Effector memory CD4-positive, alpha-beta T cell (primary cell): ENCODE measurements at regions not wholly inside any gene's neighbourhood (a gene's known extent, or its start where the extent isn't known, plus 50 kb on each side); places are given as distances from the start of the nearest gene placed in this dataset.

Source experiments
- DNase-seq, 3 donors: peaks; one replicate each; pipeline ENCODE4 v3.0.0-alpha.2; 2020
- H3K27ac ChIP-seq: 2 replicates; pipeline ENCODE4 v1.7.0; 2013; ENCODE audit warnings: mild to moderate bottlenecking, low read length, moderate library complexity; ENCODE audit not compliant: insufficient read depth, poor library complexity, severe bottlenecking
- H3K27me3 ChIP-seq: replicated peaks from 2 replicates; pipeline ENCODE4 v1.7.0; 2013; ENCODE audit warnings: mild to moderate bottlenecking, low read length; ENCODE audit not compliant: insufficient read depth, control insufficient read depth, poor library complexity, severe bottlenecking
- H3K36me3 ChIP-seq: 2 replicates; pipeline ENCODE4 v1.7.0; 2013; ENCODE audit warnings: mild to moderate bottlenecking, low read length, moderate library complexity; ENCODE audit not compliant: control insufficient read depth, insufficient read depth
- H3K4me1 ChIP-seq: 2 replicates; pipeline ENCODE4 v1.7.0; 2013; ENCODE audit warnings: low read length, mild to moderate bottlenecking; ENCODE audit not compliant: control insufficient read depth, insufficient read depth, poor library complexity, severe bottlenecking
- H3K4me3 ChIP-seq: 2 replicates; pipeline ENCODE4 v1.7.0; 2013; ENCODE audit warnings: low read length, low read depth, mild to moderate bottlenecking; ENCODE audit not compliant: insufficient read depth, poor library complexity, severe bottlenecking
- H3K9me3 ChIP-seq: 2 replicates; pipeline ENCODE4 v1.7.0; 2013; ENCODE audit warnings: mild to moderate bottlenecking, low read length, moderate library complexity; ENCODE audit not compliant: control insufficient read depth

- no peaks in the 10 kb centered on the region for H3K9me3 ChIP-seq
- no peaks in the 10 kb centered on the region for H3K4me1 ChIP-seq
- H3K4me3 ChIP-seq, result no peak overlapping the region
- no peak overlapping the region for H3K27ac ChIP-seq
- no peak for DNase-seq
- no peaks in the 10 kb centered on the region for H3K36me3 ChIP-seq
- no peaks in the 10 kb centered on the region for H3K27me3 ChIP-seq
Measured at GRCh38 chr16:51040637-51041036, 110.4 kb downstream of the SALL1 start.

GRCh38 chr16:51039638-51040331 is 111.3 kb downstream of the SALL1 start:
- Histone ChIP-seq H3K27ac (no peak overlapping the region), H3K4me1 (no peaks in the 10 kb centered on the region), H3K27me3 (no peaks in the 10 kb centered on the region), H3K4me3 (no peak overlapping the region), H3K36me3 (no peaks in the 10 kb centered on the region), H3K9me3 (no peaks in the 10 kb centered on the region)
- no peak for DNase-seq

- no peaks in the 10 kb centered on the region for H3K9me3 ChIP-seq
- no peaks in the 10 kb centered on the region for H3K4me1 ChIP-seq
- H3K27me3 ChIP-seq, result no peaks in the 10 kb centered on the region
- H3K4me3 ChIP-seq, result no peak overlapping the region
- H3K36me3 ChIP-seq, result no peaks in the 10 kb centered on the region
- no peak overlapping the region for H3K27ac ChIP-seq
- DNase-seq, result no peak
Measured at GRCh38 chr16:51035711-51036110, 115.4 kb downstream of the SALL1 start.

- no peaks in the 10 kb centered on the region for H3K36me3 ChIP-seq
- no peaks in the 10 kb centered on the region for H3K4me1 ChIP-seq
- no peaks in the 10 kb centered on the region for H3K27me3 ChIP-seq
- no peak for DNase-seq
- no peak overlapping the region for H3K27ac ChIP-seq
- H3K4me3 ChIP-seq, result no peak overlapping the region
- H3K9me3 ChIP-seq, result no peaks in the 10 kb centered on the region
Measured at GRCh38 chr16:51035110-51035498, 116.0 kb downstream of the SALL1 start.

GRCh38 chr16:51034481-51035109 is 116.5 kb downstream of the SALL1 start:
- H3K9me3 ChIP-seq, result no peaks in the 10 kb centered on the region
- H3K36me3 ChIP-seq, result no peaks in the 10 kb centered on the region
- H3K27ac ChIP-seq, result no peak overlapping the region
- no peak for DNase-seq
- H3K27me3 ChIP-seq, result no peaks in the 10 kb centered on the region
- H3K4me1 ChIP-seq, result no peaks in the 10 kb centered on the region
- no peak overlapping the region for H3K4me3 ChIP-seq

GRCh38 chr16:51031598-51031997 is 119.5 kb downstream of the SALL1 start:
- Histone ChIP-seq H3K36me3 (no peaks in the 10 kb centered on the region), H3K4me3 (no peak overlapping the region), H3K27ac (no peak overlapping the region), H3K27me3 (no peaks in the 10 kb centered on the region), H3K9me3 (no peaks in the 10 kb centered on the region), H3K4me1 (no peaks in the 10 kb centered on the region)
- no peak for DNase-seq

GRCh38 chr16:51030516-51030915 is 120.6 kb downstream of the SALL1 start:
- Histone ChIP-seq H3K9me3 (no peaks in the 10 kb centered on the region), H3K27ac (no peak overlapping the region), H3K4me1 (no peaks in the 10 kb centered on the region), H3K27me3 (no peaks in the 10 kb centered on the region), H3K4me3 (no peak overlapping the region), H3K36me3 (no peaks in the 10 kb centered on the region)
- DNase-seq, result no peak

GRCh38 chr16:51025588-51026290 is 125.3 kb downstream of the SALL1 start:
- no peaks in the 10 kb centered on the region for H3K27me3 ChIP-seq
- H3K27ac ChIP-seq, result no peak overlapping the region
- no peaks in the 10 kb centered on the region for H3K4me1 ChIP-seq
- H3K9me3 ChIP-seq, result no peaks in the 10 kb centered on the region
- no peaks in the 10 kb centered on the region for H3K36me3 ChIP-seq
- no peak overlapping the region for H3K4me3 ChIP-seq
- DNase-seq, result no peak

- H3K4me1 ChIP-seq, result no peaks in the 10 kb centered on the region
- H3K4me3 ChIP-seq, result no peak overlapping the region
- H3K27me3 ChIP-seq, result no peaks in the 10 kb centered on the region
- no peak for DNase-seq
- no peaks in the 10 kb centered on the region for H3K9me3 ChIP-seq
- no peak overlapping the region for H3K27ac ChIP-seq
- H3K36me3 ChIP-seq, result no peaks in the 10 kb centered on the region
Measured at GRCh38 chr16:51024703-51025102, 126.4 kb downstream of the SALL1 start.

- Histone ChIP-seq H3K27me3 (no peaks in the 10 kb centered on the region), H3K4me3 (no peak overlapping the region), H3K27ac (no peak overlapping the region)
Measured at GRCh38 chr16:51022955-51023354, 128.1 kb downstream of the SALL1 start.

More at GRCh38 chr16:51022955-51023354, 128.1 kb downstream of the SALL1 start:
- Histone ChIP-seq H3K4me1 (no peaks in the 10 kb centered on the region), H3K9me3 (no peaks in the 10 kb centered on the region), H3K36me3 (no peaks in the 10 kb centered on the region)
- DNase-seq, result no peak
